Amniotic epithelial cell (primary cell): ENCODE measurements at regions not wholly inside any gene's neighbourhood (a gene's known extent, or its start where the extent isn't known, plus 50 kb on each side); places are given as distances from the start of the nearest gene placed in this dataset.
A peak's percentile ranks its signal among the peaks of the same experiment; 100 is the strongest.

Experiments used
- DNase-seq: peaks from one replicate; pipeline ENCODE4 v3.0.0-alpha.2; 2010; ENCODE audit warnings: low read depth

DNA sequence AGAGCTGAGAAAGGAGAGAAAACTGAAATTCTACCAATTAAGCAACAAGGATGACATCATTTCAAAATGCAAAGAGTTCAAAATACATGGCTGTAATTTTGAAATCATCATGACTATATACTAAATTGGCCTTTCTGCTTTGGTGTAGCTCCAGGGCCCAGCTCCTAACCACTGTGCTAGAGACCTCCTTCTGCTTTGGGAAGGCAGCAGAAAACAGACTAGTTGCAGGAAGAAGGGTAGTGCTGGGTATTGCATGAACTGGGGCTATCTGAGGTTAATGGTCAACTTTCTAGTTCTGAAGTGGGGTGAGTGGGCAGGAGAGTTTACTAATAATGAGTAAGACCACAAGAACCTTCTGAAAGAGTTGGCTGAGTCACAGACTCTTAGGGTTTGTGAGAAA lies 66.2 kb downstream of the PTGER2 start:
- peak; percentile 91 for DNase-seq
